Memory B cell (primary cell): ENCODE measurements at regions not wholly inside any gene's neighbourhood (a gene's known extent, or its start where the extent isn't known, plus 50 kb on each side); places are given as distances from the start of the nearest gene placed in this dataset.

Experiments used
- ATAC-seq: fragments of 150-1000 bp; cut with Tn5 transposase; 2 replicates; pipeline ENCODE4 v1.10.0; 2021; ENCODE audit warnings: low read depth, mild to moderate bottlenecking, moderate library complexity
- DNase-seq, 2 donors: peaks; one replicate each; pipeline ENCODE4 v3.0.0; 2022; ENCODE audit warnings: low spot score in 2 of 2
- H3K27ac Mint-ChIP-seq: one replicate; pipeline ENCODE4 v1.8.0; 2022; ENCODE audit warnings: mild to moderate bottlenecking, moderate library complexity, mixed read lengths
- H3K27me3 Mint-ChIP-seq: one replicate; pipeline ENCODE4 v1.8.0; 2022; ENCODE audit warnings: mixed read lengths
- H3K36me3 Mint-ChIP-seq: one replicate; pipeline ENCODE4 v1.8.0; 2022; ENCODE audit warnings: mild to moderate bottlenecking, mixed read lengths
- H3K4me1 Mint-ChIP-seq: one replicate; pipeline ENCODE4 v1.8.0; 2022; ENCODE audit warnings: mixed read lengths
- H3K4me3 Mint-ChIP-seq: one replicate; pipeline ENCODE4 v1.8.0; 2022; ENCODE audit warnings: mild to moderate bottlenecking, moderate library complexity, mixed read lengths
- H3K9me3 Mint-ChIP-seq: one replicate; pipeline ENCODE4 v1.8.0; 2022; ENCODE audit warnings: mixed read lengths

DNA sequence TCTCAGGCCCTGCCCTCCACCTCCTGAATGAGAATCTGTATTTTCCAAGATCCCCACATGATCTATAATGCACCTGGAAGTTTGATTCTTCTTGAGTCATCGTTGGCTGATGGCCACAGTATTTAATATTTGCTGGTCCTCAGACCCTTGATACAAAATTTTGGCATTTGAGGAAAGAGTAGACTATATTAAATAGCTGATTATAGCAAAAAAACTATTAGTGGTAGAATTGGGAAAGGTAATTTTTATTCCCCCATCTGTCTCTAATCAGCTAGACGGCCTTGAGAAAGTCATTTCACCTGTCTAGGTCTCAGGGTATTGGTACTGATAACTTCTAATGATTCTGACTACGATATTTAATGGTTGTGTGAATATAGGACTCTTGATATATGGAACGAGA, 176.8 kb downstream of the BMP2 start:
- no peaks in the 10 kb centered on the region for H3K4me1 Mint-ChIP-seq
- H3K27me3 Mint-ChIP-seq = no peaks in the 10 kb centered on the region
- H3K27ac Mint-ChIP-seq = no peak overlapping the region
- DNase-seq (no peak), ATAC-seq (no peak)
- H3K9me3 Mint-ChIP-seq = no peaks in the 10 kb centered on the region
- no peaks in the 10 kb centered on the region for H3K36me3 Mint-ChIP-seq
- no peak overlapping the region for H3K4me3 Mint-ChIP-seq

DNA sequence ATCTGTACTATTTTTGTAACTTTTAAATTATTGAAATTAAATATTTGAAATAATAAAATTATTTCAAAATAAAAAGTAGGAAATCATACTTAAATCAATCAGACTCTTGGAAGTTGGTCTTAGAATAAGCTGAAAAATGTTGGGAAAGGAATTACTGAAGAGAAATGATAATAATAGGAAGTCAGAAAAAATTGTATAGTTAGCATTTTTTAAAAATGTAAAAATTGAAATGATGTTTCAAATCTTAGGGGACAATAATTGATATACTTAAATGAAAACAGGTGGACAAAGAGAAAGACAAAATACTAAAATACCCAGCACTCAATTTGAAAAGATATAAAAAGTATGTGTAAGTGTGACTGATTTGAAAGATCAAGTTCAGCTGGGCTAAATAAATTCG, 186.1 kb downstream of the BMP2 start:
- no peak overlapping the region for H3K4me3 Mint-ChIP-seq
- no peaks in the 10 kb centered on the region for H3K4me1 Mint-ChIP-seq
- H3K36me3 Mint-ChIP-seq = no peaks in the 10 kb centered on the region
- no peak overlapping the region for H3K27ac Mint-ChIP-seq
- ATAC-seq (no peak), DNase-seq (no peak)
- peaks cover 9% of the 10 kb centered on the region for H3K9me3 Mint-ChIP-seq
- no peaks in the 10 kb centered on the region for H3K27me3 Mint-ChIP-seq

DNA sequence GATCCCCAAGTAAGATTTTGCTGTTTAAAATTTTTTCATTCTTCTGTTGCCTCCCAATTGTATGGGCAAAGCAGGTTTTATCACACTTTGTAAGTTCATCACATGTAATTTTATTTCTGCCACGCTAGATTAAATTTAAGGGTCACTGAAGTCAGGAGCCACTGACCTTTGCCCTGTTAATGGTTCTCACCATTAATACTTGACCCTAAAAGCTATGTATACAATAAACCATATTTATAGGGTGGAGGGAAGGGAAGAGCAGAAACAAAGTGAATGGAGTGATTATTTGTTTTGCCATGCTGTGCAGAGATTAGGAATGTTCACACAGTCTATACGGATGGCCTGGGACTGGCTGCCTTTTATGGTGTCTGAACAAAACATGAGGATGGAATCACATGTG, 186.7 kb downstream of the BMP2 start:
- ATAC-seq (no peak), DNase-seq (no peak)
- Mint-ChIP-seq H3K36me3 (no peaks in the 10 kb centered on the region), H3K27me3 (no peaks in the 10 kb centered on the region), H3K4me3 (no peak overlapping the region), H3K27ac (no peak overlapping the region), H3K9me3 (peaks cover 9% of the 10 kb centered on the region), H3K4me1 (no peaks in the 10 kb centered on the region)

DNA sequence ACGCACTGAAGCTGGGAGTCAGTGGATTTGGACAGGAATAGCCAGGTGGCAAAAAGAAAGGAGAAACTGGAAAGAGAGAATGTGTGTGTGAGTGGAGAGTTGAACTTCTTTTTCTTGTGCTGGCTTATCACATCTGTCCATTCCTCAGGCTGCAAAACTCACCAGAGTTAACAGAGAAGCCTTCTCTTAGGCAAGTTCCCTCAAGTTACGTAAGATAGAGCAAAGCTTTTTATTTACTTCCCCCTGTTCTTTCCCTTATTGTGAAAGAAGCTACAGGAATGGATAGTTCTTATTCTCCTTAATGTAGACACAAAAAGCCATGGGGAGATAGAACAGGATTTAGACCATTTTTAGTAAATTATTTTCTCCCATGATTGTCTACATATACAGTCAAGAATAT, 188.6 kb downstream of the BMP2 start:
- peaks cover 11% of the 10 kb centered on the region for H3K9me3 Mint-ChIP-seq
- ATAC-seq (no peak), DNase-seq (no peak)
- no peaks in the 10 kb centered on the region for H3K27me3 Mint-ChIP-seq
- no peak overlapping the region for H3K27ac Mint-ChIP-seq
- no peak overlapping the region for H3K4me3 Mint-ChIP-seq
- H3K36me3 Mint-ChIP-seq = no peaks in the 10 kb centered on the region
- H3K4me1 Mint-ChIP-seq = no peaks in the 10 kb centered on the region

DNA sequence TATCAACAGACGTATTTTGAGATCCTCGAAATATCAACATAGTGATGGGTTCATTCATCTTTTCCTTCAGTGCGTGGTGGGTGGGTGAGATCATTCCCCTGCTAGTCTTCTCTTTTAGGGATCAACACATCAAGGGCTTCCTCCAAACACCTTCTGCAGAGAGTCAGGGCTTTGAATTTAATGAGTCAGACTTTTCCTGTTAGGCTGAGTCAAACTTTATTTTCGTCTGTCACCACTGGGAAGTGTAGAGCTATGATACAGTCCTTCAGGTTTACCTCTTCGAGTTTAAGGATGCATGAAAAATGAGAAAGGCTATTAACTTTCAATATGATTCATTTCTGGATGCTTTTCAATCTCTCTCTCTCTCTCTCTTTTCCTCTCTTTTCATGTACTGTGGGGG, 189.1 kb downstream of the BMP2 start:
- Mint-ChIP-seq H3K36me3 (no peaks in the 10 kb centered on the region), H3K27ac (no peak overlapping the region), H3K4me1 (no peaks in the 10 kb centered on the region), H3K4me3 (no peak overlapping the region), H3K27me3 (no peaks in the 10 kb centered on the region), H3K9me3 (peaks cover 8% of the 10 kb centered on the region)
- DNase-seq (no peak), ATAC-seq (no peak)

DNA sequence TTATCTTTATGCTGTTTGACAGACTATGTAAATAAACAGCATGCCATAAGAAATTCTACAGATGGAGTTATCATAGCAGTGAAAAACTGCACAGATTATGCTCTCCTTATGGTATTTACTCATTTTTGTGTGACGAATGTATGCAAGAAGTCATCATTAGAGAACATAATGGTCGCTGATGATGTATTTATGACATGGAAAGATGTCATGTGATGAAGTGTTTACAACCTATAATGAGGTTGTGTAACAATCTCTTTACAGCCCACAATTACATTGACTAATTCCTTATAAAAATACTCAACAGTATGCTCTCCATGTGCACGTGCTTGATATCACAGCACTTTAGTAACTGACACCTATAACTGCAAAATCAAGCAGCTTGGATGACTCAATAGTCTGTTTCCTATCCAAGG, 192.4 kb downstream of the BMP2 start:
- no peaks in the 10 kb centered on the region for H3K27me3 Mint-ChIP-seq
- no peak for ATAC-seq
- H3K4me3 Mint-ChIP-seq = no peak overlapping the region
- H3K27ac Mint-ChIP-seq = no peak overlapping the region
- H3K36me3 Mint-ChIP-seq = no peaks in the 10 kb centered on the region
- no peak for DNase-seq
- no peaks in the 10 kb centered on the region for H3K4me1 Mint-ChIP-seq
- H3K9me3 Mint-ChIP-seq = peaks cover 7% of the 10 kb centered on the region

DNA sequence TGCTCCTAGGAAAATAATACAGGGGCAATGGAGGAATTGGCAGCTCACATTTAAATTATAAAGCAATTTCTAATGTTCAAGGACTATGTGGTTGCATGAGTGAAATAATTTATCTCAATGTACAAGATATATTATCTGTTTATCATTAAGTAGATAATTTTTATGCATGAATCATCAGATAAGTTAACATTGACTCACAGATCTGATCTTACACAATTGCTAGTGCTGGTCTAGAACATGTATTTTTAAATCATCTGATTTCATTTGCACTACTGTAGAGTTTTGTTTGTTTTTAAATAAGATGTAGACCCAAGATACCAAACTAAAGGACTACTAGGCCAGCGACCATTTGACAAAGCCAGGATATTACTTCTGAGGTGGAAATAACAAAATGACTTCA, 199.2 kb downstream of the BMP2 start:
- H3K4me1 Mint-ChIP-seq = no peaks in the 10 kb centered on the region
- no peak overlapping the region for H3K27ac Mint-ChIP-seq
- no peaks in the 10 kb centered on the region for H3K36me3 Mint-ChIP-seq
- DNase-seq (no peak), ATAC-seq (no peak)
- H3K27me3 Mint-ChIP-seq = no peaks in the 10 kb centered on the region
- H3K4me3 Mint-ChIP-seq = no peak overlapping the region
- H3K9me3 Mint-ChIP-seq = peaks cover 6% of the 10 kb centered on the region

DNA sequence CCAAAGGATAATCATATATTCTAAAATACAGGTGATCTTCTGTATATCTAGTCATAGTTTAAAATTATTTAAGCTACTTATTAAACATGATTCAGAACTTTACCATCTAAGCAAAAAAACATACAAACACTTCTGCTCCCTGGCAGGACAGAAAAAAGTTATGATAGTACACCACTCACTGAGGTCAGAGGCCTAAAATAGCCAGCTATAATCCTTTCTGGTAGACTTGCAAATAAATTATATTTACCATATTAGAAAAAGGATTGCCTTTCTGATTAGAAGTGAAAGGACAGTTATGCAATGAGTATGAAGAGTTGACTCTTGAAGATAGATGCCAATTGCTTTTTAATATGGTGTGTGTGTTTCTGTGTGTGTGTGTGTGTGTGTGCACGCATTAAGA, 207.4 kb downstream of the BMP2 start:
- Mint-ChIP-seq H3K27ac (no peak overlapping the region), H3K9me3 (peaks cover 4% of the 10 kb centered on the region), H3K4me3 (no peak overlapping the region), H3K27me3 (no peaks in the 10 kb centered on the region), H3K4me1 (no peaks in the 10 kb centered on the region), H3K36me3 (no peaks in the 10 kb centered on the region)
- ATAC-seq = no peak
- no peak for DNase-seq

DNA sequence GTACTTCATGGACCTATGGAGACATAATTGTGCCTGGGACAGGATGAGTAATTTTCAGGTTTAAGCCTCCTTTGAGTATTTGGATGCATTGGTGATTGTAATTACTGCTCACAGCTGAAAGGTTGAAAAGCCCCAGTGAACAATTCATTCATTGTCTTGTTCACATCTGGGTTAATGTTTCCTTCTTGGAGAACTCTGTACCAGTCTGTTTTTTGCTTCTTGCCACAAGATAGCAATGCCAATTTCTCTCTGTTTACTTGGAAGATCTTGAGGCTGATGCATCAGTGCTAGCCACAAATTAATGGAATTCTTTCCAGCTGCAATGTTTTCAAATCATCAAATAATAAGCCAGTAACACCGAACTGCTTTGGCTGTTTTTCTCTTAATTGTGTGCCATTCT, 207.8 kb downstream of the BMP2 start:
- Mint-ChIP-seq H3K9me3 (peaks cover 4% of the 10 kb centered on the region), H3K27me3 (no peaks in the 10 kb centered on the region), H3K4me1 (no peaks in the 10 kb centered on the region), H3K36me3 (no peaks in the 10 kb centered on the region), H3K27ac (no peak overlapping the region), H3K4me3 (no peak overlapping the region)
- no peak for ATAC-seq
- no peak for DNase-seq

DNA sequence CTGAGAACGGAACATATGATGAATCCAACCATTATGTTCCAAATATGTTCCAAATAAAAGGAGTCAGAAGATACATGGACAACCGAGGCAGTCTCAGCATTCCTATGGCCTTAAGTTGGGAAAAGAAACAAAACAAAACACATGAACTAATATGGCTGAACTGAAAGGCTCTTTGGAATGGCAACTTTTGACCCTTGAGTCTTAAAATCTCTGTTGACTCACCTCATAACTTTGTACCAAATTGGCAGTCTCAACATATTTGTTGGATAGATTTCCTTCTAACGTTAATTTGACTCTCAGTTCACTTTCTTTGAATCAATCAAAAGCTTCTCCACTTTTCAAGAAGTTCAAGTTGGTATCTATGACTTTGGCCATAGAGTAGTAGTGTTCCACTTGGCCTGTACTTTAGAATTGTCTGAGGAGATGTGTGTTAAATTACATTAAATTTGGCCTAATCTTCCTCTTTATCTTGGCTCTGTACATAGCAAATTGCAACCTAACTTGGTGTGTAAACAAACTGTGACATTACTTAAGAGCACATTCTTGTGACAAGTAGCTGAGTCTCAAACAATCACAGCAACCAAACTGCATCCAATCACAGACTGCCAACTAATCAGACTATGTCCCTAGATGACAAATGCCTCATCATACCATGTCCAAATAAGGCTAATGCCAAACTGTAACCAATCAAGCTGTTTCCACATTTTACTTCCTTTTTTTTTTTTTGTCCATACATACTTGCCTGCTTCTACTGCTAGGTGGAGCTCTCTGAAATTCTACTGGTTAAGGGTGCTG, 208.8 kb downstream of the BMP2 start:
- no peak overlapping the region for H3K4me3 Mint-ChIP-seq
- H3K36me3 Mint-ChIP-seq = no peaks in the 10 kb centered on the region
- DNase-seq (no peak), ATAC-seq (no peak)
- no peak overlapping the region for H3K27ac Mint-ChIP-seq
- H3K27me3 Mint-ChIP-seq = no peaks in the 10 kb centered on the region
- H3K9me3 Mint-ChIP-seq = peaks cover 4% of the 10 kb centered on the region
- H3K4me1 Mint-ChIP-seq = no peaks in the 10 kb centered on the region

DNA sequence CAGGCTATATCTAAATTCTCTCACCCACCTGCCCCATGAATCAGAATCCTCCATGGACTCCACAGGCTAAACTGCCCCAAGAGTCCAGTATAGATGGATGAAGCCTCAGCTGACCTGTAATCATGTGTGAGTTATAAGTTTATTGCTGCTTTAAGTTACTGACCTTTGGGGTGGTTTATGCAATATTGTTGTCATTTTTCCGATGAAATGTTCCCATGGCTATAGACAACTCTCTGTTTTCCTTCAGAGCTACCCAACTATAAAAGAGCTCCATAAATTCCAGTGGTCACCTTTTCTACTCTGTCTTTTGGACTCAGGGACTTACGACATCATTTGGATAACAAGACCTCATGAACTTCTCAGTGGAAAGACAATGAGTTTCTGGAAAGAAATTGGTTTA, 212.1 kb downstream of the BMP2 start:
- Mint-ChIP-seq H3K4me3 (no peak overlapping the region), H3K4me1 (no peaks in the 10 kb centered on the region), H3K9me3 (peaks cover 4% of the 10 kb centered on the region), H3K27me3 (no peaks in the 10 kb centered on the region), H3K36me3 (no peaks in the 10 kb centered on the region), H3K27ac (no peak overlapping the region)
- DNase-seq (no peak), ATAC-seq (no peak)

DNA sequence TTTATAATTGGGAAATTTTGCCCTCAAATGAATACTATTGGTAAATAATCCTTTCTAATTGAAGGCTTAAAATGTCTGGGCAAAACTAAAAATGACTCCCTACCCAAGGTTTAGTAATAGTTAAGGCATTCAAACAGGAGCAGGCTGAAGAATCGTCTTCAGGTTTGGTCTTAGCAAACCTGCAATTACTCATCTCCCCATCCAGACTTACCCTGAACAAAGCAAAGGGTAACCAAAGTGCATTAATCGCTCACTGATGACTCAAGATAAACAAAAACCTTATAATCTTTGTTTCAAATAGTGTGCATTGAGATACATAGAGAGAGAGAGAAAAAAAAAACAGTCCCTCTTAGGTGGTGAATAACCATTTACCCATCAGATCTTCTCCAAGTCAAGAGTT, 225.5 kb downstream of the BMP2 start:
- Mint-ChIP-seq H3K27me3 (no peaks in the 10 kb centered on the region), H3K36me3 (no peaks in the 10 kb centered on the region), H3K9me3 (peaks cover 4% of the 10 kb centered on the region), H3K4me3 (no peak overlapping the region), H3K4me1 (no peaks in the 10 kb centered on the region), H3K27ac (no peak overlapping the region)
- ATAC-seq = no peak
- no peak for DNase-seq

DNA sequence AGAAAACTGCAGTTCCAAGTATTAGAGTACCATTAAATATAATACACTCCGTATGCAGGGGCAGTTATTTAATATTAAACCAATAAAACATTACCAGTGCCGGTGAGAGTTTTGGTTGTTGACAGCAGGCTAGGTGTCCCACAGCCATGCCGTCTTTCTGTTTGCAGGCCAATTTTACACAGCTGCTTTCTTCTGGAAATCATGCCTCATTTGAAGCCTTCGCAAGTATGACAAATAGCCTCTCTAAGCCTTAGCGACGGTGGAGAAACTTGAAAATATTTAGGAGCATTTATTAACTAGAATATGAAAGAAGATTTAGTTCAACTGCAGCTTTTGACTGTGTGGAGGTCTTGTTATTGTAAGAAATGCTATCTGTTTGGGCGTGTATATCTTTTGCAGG, 226.0 kb downstream of the BMP2 start:
- Mint-ChIP-seq H3K27me3 (no peaks in the 10 kb centered on the region), H3K4me3 (no peak overlapping the region), H3K9me3 (peaks cover 6% of the 10 kb centered on the region), H3K36me3 (no peaks in the 10 kb centered on the region), H3K4me1 (no peaks in the 10 kb centered on the region), H3K27ac (no peak overlapping the region)
- DNase-seq (no peak), ATAC-seq (no peak)

DNA sequence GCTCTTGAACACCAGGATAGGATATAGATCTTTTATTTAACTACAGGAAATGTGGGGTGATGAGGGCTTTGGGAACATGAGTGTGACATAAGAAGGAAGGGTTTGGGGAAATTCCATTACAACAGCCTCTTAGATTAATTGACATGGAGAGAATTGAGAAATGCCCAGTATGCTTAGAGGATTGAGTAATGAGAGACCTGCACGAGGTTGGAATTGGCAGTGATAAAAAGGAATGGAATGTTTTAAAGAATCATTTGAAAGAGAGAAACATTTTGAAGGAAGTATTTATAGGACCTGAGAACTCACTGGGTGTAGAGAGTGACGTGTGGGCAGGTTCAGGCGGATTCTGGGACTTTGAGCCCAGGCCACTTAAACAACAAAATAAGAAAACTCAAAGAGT, 227.0 kb downstream of the BMP2 start:
- DNase-seq = no peak
- peaks cover 6% of the 10 kb centered on the region for H3K9me3 Mint-ChIP-seq
- no peak for ATAC-seq
- H3K27me3 Mint-ChIP-seq = no peaks in the 10 kb centered on the region
- no peaks in the 10 kb centered on the region for H3K36me3 Mint-ChIP-seq
- no peak overlapping the region for H3K27ac Mint-ChIP-seq
- H3K4me3 Mint-ChIP-seq = no peak overlapping the region
- no peaks in the 10 kb centered on the region for H3K4me1 Mint-ChIP-seq

DNA sequence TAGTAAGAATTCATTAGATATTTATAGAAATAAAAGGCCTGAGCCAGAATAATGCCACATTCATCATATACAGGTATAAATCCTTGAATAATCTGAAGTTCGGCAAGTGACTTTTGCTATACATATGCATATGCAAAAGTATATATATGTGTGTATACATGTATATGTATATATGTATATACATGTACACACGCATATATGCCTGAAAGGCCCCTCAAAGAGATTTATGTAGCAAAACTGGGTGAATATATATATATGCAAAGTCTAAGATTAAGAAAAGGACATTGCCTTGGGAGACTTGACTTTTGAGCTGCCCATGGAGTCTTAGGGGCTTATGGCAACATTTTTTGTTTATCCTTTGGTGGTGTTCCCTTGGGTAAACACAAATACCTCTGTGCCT, 231.4 kb downstream of the BMP2 start:
- ATAC-seq = no peak
- H3K27me3 Mint-ChIP-seq = no peaks in the 10 kb centered on the region
- no peaks in the 10 kb centered on the region for H3K4me1 Mint-ChIP-seq
- peaks cover 4% of the 10 kb centered on the region for H3K9me3 Mint-ChIP-seq
- no peak overlapping the region for H3K27ac Mint-ChIP-seq
- no peak overlapping the region for H3K4me3 Mint-ChIP-seq
- H3K36me3 Mint-ChIP-seq = no peaks in the 10 kb centered on the region
- no peak for DNase-seq
